ENCODE measurements at regions not wholly inside any gene's neighbourhood (a gene's known extent, or its start where the extent isn't known, plus 50 kb on each side); places are given as distances from the start of the nearest gene placed in this dataset.

DNA sequence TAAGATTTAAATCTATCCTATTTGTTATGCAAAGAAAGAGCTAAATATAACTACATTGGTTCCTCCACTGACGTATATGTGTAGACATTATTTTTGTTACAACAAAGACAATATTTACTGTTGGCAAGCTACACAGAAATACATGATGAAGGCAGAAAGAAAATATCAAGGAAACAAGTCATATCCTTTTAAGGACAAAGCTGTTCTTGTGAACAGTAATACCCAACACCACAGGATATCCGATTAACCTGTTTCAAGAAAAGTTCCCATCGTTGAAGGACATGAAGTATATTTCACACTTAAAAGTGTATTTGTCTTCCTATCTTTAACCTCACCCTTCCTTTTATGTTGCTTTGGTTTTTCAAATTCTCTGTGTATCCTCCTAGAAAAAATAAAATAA lies 235.8 kb upstream of the AADAT start:
- TF ChIP-seq, protein P1, sequence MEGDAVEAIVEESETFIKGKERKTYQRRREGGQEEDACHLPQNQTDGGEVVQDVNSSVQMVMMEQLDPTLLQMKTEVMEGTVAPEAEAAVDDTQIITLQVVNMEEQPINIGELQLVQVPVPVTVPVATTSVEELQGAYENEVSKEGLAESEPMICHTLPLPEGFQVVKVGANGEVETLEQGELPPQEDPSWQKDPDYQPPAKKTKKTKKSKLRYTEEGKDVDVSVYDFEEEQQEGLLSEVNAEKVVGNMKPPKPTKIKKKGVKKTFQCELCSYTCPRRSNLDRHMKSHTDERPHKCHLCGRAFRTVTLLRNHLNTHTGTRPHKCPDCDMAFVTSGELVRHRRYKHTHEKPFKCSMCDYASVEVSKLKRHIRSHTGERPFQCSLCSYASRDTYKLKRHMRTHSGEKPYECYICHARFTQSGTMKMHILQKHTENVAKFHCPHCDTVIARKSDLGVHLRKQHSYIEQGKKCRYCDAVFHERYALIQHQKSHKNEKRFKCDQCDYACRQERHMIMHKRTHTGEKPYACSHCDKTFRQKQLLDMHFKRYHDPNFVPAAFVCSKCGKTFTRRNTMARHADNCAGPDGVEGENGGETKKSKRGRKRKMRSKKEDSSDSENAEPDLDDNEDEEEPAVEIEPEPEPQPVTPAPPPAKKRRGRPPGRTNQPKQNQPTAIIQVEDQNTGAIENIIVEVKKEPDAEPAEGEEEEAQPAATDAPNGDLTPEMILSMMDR (IDR thresholded peaks at IDR 0.05; ENCODE audit: insufficient read depth, low read length), result no peak
- TF ChIP-seq, protein P2, sequence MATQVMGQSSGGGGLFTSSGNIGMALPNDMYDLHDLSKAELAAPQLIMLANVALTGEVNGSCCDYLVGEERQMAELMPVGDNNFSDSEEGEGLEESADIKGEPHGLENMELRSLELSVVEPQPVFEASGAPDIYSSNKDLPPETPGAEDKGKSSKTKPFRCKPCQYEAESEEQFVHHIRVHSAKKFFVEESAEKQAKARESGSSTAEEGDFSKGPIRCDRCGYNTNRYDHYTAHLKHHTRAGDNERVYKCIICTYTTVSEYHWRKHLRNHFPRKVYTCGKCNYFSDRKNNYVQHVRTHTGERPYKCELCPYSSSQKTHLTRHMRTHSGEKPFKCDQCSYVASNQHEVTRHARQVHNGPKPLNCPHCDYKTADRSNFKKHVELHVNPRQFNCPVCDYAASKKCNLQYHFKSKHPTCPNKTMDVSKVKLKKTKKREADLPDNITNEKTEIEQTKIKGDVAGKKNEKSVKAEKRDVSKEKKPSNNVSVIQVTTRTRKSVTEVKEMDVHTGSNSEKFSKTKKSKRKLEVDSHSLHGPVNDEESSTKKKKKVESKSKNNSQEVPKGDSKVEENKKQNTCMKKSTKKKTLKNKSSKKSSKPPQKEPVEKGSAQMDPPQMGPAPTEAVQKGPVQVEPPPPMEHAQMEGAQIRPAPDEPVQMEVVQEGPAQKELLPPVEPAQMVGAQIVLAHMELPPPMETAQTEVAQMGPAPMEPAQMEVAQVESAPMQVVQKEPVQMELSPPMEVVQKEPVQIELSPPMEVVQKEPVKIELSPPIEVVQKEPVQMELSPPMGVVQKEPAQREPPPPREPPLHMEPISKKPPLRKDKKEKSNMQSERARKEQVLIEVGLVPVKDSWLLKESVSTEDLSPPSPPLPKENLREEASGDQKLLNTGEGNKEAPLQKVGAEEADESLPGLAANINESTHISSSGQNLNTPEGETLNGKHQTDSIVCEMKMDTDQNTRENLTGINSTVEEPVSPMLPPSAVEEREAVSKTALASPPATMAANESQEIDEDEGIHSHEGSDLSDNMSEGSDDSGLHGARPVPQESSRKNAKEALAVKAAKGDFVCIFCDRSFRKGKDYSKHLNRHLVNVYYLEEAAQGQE (IDR thresholded peaks at IDR 0.05; ENCODE audit: insufficient replicate concordance, low read depth), result no peak
- TF ChIP-seq POLR2AphosphoS5 (IDR thresholded peaks at IDR 0.05; ENCODE audit: low read depth), result no peak
- TF ChIP-seq SPI1 (IDR thresholded peaks at IDR 0.05; ENCODE audit: borderline replicate concordance, low read depth), result no peak

Measured in HL-60 (cell line).